Activated CD4-positive, CD25-positive, alpha-beta regulatory T cell treated with anti-CD3 and anti-CD28 coated beads, Interleukin-2, amount 50 U/mL, for 24 hours (primary cell): ENCODE measurements at regions not wholly inside any gene's neighbourhood (a gene's known extent, or its start where the extent isn't known, plus 50 kb on each side); places are given as distances from the start of the nearest gene placed in this dataset.
"Not testable (repeated sequence)": the region's sequence is repeated elsewhere in the genome, so short reads cannot be mapped to it uniquely, and the experiment has no call there.

ENCODE experiments used
- ATAC-seq, 2 donors: fragments of 150-1000 bp; cut with Tn5 transposase; one replicate each; pipeline ENCODE4 v1.10.0; 2021; ENCODE audit warnings: mild to moderate bottlenecking in 1 of 2, moderate library complexity in 1 of 2

- ATAC-seq = no peak
These were observed 559.4 kb upstream of the PCDH20 start for GRCh38 chr13:61975001-61975400.

- ATAC-seq = no peak
These were observed 550.1 kb upstream of the PCDH20 start for GRCh38 chr13:61965756-61966155.

- ATAC-seq = no peak
These were observed 545.3 kb upstream of the PCDH20 start for GRCh38 chr13:61960981-61961380.

GRCh38 chr13:61954092-61954491, 538.4 kb upstream of the PCDH20 start:
- ATAC-seq = no peak

- no peak for ATAC-seq
These were observed 535.2 kb upstream of the PCDH20 start for GRCh38 chr13:61950828-61951227.

GRCh38 chr13:61944329-61944929, 528.8 kb upstream of the PCDH20 start:
- ATAC-seq = no peak

GRCh38 chr13:61935710-61936109, 520.1 kb upstream of the PCDH20 start:
- ATAC-seq = no peak

GRCh38 chr13:61927648-61928047, 512.0 kb upstream of the PCDH20 start:
- no peak for ATAC-seq

- no peak for ATAC-seq
These were observed 503.2 kb upstream of the PCDH20 start for GRCh38 chr13:61918841-61919240.

GRCh38 chr13:61916483-61916882, 500.8 kb upstream of the PCDH20 start:
- no peak for ATAC-seq

GRCh38 chr13:61913183-61913582, 497.5 kb upstream of the PCDH20 start:
- no peak for ATAC-seq

- no peak for ATAC-seq
These were observed 493.4 kb upstream of the PCDH20 start for GRCh38 chr13:61908906-61909615.

- ATAC-seq = no peak
These were observed 489.4 kb upstream of the PCDH20 start for GRCh38 chr13:61905054-61905453.

- ATAC-seq = no peak
These were observed 486.4 kb upstream of the PCDH20 start for GRCh38 chr13:61901946-61902541.

- ATAC-seq = no peak
These were observed 484.4 kb upstream of the PCDH20 start for GRCh38 chr13:61900033-61900432.

GRCh38 chr13:61898207-61898606, 482.6 kb upstream of the PCDH20 start:
- ATAC-seq = no peak

- no peak for ATAC-seq
These were observed 475.8 kb upstream of the PCDH20 start for GRCh38 chr13:61891401-61891800.

GRCh38 chr13:61884830-61885229, 469.2 kb upstream of the PCDH20 start:
- ATAC-seq = no peak

GRCh38 chr13:61880578-61881283, 465.1 kb upstream of the PCDH20 start:
- no peak for ATAC-seq

GRCh38 chr13:61878565-61878964, 462.9 kb upstream of the PCDH20 start:
- not testable (repeated sequence) for ATAC-seq

GRCh38 chr13:61874970-61875579, 459.4 kb upstream of the PCDH20 start:
- ATAC-seq = no peak

- no peak for ATAC-seq
These were observed 458.1 kb upstream of the PCDH20 start for GRCh38 chr13:61873717-61874116.

- no peak for ATAC-seq
These were observed 441.5 kb upstream of the PCDH20 start for GRCh38 chr13:61857198-61857597.
